Activated CD4-positive, CD25-positive, alpha-beta regulatory T cell treated with anti-CD3 and anti-CD28 coated beads, Interleukin-2, amount 50 U/mL, for 24 hours (primary cell): ENCODE measurements at regions not wholly inside any gene's neighbourhood (a gene's known extent, or its start where the extent isn't known, plus 50 kb on each side); places are given as distances from the start of the nearest gene placed in this dataset.
"Not testable (repeated sequence)": the region's sequence is repeated elsewhere in the genome, so short reads cannot be mapped to it uniquely, and the experiment has no call there.

Experiments
- ATAC-seq, 2 donors: fragments of 150-1000 bp; cut with Tn5 transposase; one replicate each; pipeline ENCODE4 v1.10.0; 2021; ENCODE audit warnings: mild to moderate bottlenecking in 1 of 2, moderate library complexity in 1 of 2

- ATAC-seq = no peak
Measured at GRCh38 chr3:82261013-82261412, 499.6 kb upstream of the GBE1 start.

GRCh38 chr3:82259994-82260393, 498.5 kb upstream of the GBE1 start:
- ATAC-seq = no peak

- ATAC-seq = no peak
Measured at GRCh38 chr3:82240322-82240721, 478.9 kb upstream of the GBE1 start.

- ATAC-seq = no peak
Measured at GRCh38 chr3:82236257-82236656, 474.8 kb upstream of the GBE1 start.

- ATAC-seq = no peak
Measured at GRCh38 chr3:82229397-82229796, 468.0 kb upstream of the GBE1 start.

GRCh38 chr3:82224661-82225060, 463.2 kb upstream of the GBE1 start:
- no peak for ATAC-seq

- no peak for ATAC-seq
Measured at GRCh38 chr3:82222401-82222800, 461.0 kb upstream of the GBE1 start.

- ATAC-seq = no peak
Measured at GRCh38 chr3:82217571-82217970, 456.1 kb upstream of the GBE1 start.

- no peak for ATAC-seq
Measured at GRCh38 chr3:82208002-82208710, 446.7 kb upstream of the GBE1 start.

GRCh38 chr3:82202269-82202668, 440.8 kb upstream of the GBE1 start:
- no peak for ATAC-seq

GRCh38 chr3:82201316-82201715, 439.9 kb upstream of the GBE1 start:
- no peak for ATAC-seq

- ATAC-seq = no peak
Measured at GRCh38 chr3:82198009-82198408, 436.6 kb upstream of the GBE1 start.

- ATAC-seq = no peak
Measured at GRCh38 chr3:82196645-82197044, 435.2 kb upstream of the GBE1 start.

GRCh38 chr3:82194870-82195269, 433.4 kb upstream of the GBE1 start:
- ATAC-seq = no peak

- ATAC-seq = no peak
Measured at GRCh38 chr3:82186017-82186416, 424.6 kb upstream of the GBE1 start.

GRCh38 chr3:82179291-82179690, 417.8 kb upstream of the GBE1 start:
- no peak for ATAC-seq

- ATAC-seq = no peak
Measured at GRCh38 chr3:82178291-82178690, 416.8 kb upstream of the GBE1 start.

GRCh38 chr3:82177774-82178173, 416.3 kb upstream of the GBE1 start:
- ATAC-seq = no peak

GRCh38 chr3:82165266-82165665, 403.8 kb upstream of the GBE1 start:
- ATAC-seq = no peak

GRCh38 chr3:82163907-82164520, 402.6 kb upstream of the GBE1 start:
- ATAC-seq = no peak

- ATAC-seq = no peak
Measured at GRCh38 chr3:82157952-82158351, 396.5 kb upstream of the GBE1 start.

GRCh38 chr3:82153892-82154291, 392.4 kb upstream of the GBE1 start:
- ATAC-seq = not testable (repeated sequence)

- no peak for ATAC-seq
Measured at GRCh38 chr3:82145742-82146141, 384.3 kb upstream of the GBE1 start.

GRCh38 chr3:82144811-82145210, 383.4 kb upstream of the GBE1 start:
- ATAC-seq = no peak
